ENCODE measurements at regions not wholly inside any gene's neighbourhood (a gene's known extent, or its start where the extent isn't known, plus 50 kb on each side); places are given as distances from the start of the nearest gene placed in this dataset.

DNA sequence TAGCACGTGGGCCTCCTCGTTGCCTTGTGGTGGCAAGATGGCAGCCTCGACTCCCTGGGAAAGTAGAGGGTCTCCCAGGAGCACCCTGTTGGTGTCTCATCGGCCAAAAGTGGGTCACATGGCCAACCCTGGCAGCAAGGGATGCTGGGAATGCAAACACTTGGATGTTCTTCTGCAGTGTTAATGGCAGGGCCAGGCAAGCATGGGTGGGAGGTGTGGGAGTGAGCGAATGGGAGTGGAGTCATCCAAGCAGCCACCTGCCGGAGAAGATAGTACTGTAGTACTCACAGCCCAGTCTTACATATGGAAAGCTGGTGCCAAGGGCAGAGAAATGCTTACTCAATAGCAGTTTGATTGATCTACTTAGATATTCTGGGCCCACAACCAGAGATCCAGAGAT, 122.2 kb downstream of the INHBB start:
- no peaks in the 10 kb centered on the region for H3K36me3 ChIP-seq (ENCODE audit: insufficient read depth, low read length, poor library complexity, severe bottlenecking)
- POLR2A ChIA-PET (ENCODE audit: low non-redundant PET): no interaction called here
- no peak for DNase-seq (ENCODE audit: low spot score)
- H3K27ac ChIP-seq (ENCODE audit: low read depth, low read length, poor library complexity, severe bottlenecking): no peak overlapping the region
- no peaks in the 10 kb centered on the region for H3K4me1 ChIP-seq (ENCODE audit: insufficient read depth, low read length, poor library complexity, severe bottlenecking)
- no peak for TF ChIP-seq EZH2 (IDR thresholded peaks at IDR 0.05; ENCODE audit: borderline replicate concordance, low read depth, low read length, poor library complexity, severe bottlenecking)
- TF ChIP-seq, protein P1, sequence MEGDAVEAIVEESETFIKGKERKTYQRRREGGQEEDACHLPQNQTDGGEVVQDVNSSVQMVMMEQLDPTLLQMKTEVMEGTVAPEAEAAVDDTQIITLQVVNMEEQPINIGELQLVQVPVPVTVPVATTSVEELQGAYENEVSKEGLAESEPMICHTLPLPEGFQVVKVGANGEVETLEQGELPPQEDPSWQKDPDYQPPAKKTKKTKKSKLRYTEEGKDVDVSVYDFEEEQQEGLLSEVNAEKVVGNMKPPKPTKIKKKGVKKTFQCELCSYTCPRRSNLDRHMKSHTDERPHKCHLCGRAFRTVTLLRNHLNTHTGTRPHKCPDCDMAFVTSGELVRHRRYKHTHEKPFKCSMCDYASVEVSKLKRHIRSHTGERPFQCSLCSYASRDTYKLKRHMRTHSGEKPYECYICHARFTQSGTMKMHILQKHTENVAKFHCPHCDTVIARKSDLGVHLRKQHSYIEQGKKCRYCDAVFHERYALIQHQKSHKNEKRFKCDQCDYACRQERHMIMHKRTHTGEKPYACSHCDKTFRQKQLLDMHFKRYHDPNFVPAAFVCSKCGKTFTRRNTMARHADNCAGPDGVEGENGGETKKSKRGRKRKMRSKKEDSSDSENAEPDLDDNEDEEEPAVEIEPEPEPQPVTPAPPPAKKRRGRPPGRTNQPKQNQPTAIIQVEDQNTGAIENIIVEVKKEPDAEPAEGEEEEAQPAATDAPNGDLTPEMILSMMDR (conservative IDR thresholded peaks at IDR 0.05; ENCODE audit: low read depth, low read length): no peak
- CTCF ChIA-PET: no interaction called here
- no peaks in the 10 kb centered on the region for H3K9me3 ChIP-seq (ENCODE audit: low read depth, low read length, poor library complexity, severe bottlenecking)
- intact Hi-C loops (cut with micrococcal nuclease; ENCODE audit: unreplicated experiment): no loop called here
- H3K4me3 ChIP-seq (ENCODE audit: low read depth, low read length, poor library complexity, severe bottlenecking): no peak overlapping the region
- BruUV-seq (replicated peaks): no TSS peak
- no peaks in the 10 kb centered on the region for H3K27me3 ChIP-seq (replicated peaks; ENCODE audit: insufficient read depth, low read depth, low read length, poor library complexity)

- no peaks in the 10 kb centered on the region for H3K4me1 ChIP-seq (ENCODE audit: insufficient read depth, low read length, poor library complexity, severe bottlenecking)
- no peak for DNase-seq (ENCODE audit: low spot score)
- POLR2A ChIA-PET (ENCODE audit: low non-redundant PET): no interaction called here
- no TSS peak for BruUV-seq (replicated peaks)
- H3K9me3 ChIP-seq (ENCODE audit: low read depth, low read length, poor library complexity, severe bottlenecking): no peaks in the 10 kb centered on the region
- H3K27me3 ChIP-seq (replicated peaks; ENCODE audit: insufficient read depth, low read depth, low read length, poor library complexity): no peaks in the 10 kb centered on the region
- H3K27ac ChIP-seq (ENCODE audit: low read depth, low read length, poor library complexity, severe bottlenecking): no peak overlapping the region
- TF ChIP-seq, protein P1 (conservative IDR thresholded peaks at IDR 0.05; ENCODE audit: low read depth, low read length): no peak
- no peak for TF ChIP-seq EZH2 (IDR thresholded peaks at IDR 0.05; ENCODE audit: borderline replicate concordance, low read depth, low read length, poor library complexity, severe bottlenecking)
- no peaks in the 10 kb centered on the region for H3K36me3 ChIP-seq (ENCODE audit: insufficient read depth, low read length, poor library complexity, severe bottlenecking)
- intact Hi-C loops (cut with micrococcal nuclease; ENCODE audit: unreplicated experiment): no loop called here
- no peak overlapping the region for H3K4me3 ChIP-seq (ENCODE audit: low read depth, low read length, poor library complexity, severe bottlenecking)
- CTCF ChIA-PET: no interaction called here
Measured at GRCh38 chr2:120469426-120469825, 123.5 kb downstream of the INHBB start.

GRCh38 chr2:120470041-120470965, 124.4 kb downstream of the INHBB start:
- CTCF ChIA-PET: no interaction called here

More at GRCh38 chr2:120470041-120470965, 124.4 kb downstream of the INHBB start:
- Histone ChIP-seq H3K27ac (ENCODE audit: low read depth, low read length, poor library complexity, severe bottlenecking) (no peak overlapping the region), H3K4me3 (ENCODE audit: low read depth, low read length, poor library complexity, severe bottlenecking) (no peak overlapping the region), H3K9me3 (ENCODE audit: low read depth, low read length, poor library complexity, severe bottlenecking) (no peaks in the 10 kb centered on the region), H3K4me1 (ENCODE audit: insufficient read depth, low read length, poor library complexity, severe bottlenecking) (no peaks in the 10 kb centered on the region), H3K36me3 (ENCODE audit: insufficient read depth, low read length, poor library complexity, severe bottlenecking) (no peaks in the 10 kb centered on the region), H3K27me3 (replicated peaks; ENCODE audit: insufficient read depth, low read depth, low read length, poor library complexity) (no peaks in the 10 kb centered on the region)
- POLR2A ChIA-PET (ENCODE audit: low non-redundant PET): no interaction called here
- intact Hi-C loops (cut with micrococcal nuclease; ENCODE audit: unreplicated experiment): no loop called here
- BruUV-seq (replicated peaks): no TSS peak
- DNase-seq (ENCODE audit: low spot score): no peak
- TF ChIP-seq EZH2 (IDR thresholded peaks at IDR 0.05; ENCODE audit: borderline replicate concordance, low read depth, low read length, poor library complexity, severe bottlenecking): no peak
- TF ChIP-seq, protein P1 (conservative IDR thresholded peaks at IDR 0.05; ENCODE audit: low read depth, low read length): no peak
